ENCODE measurements at regions not wholly inside any gene's neighbourhood (a gene's known extent, or its start where the extent isn't known, plus 50 kb on each side); places are given as distances from the start of the nearest gene placed in this dataset.

DNA sequence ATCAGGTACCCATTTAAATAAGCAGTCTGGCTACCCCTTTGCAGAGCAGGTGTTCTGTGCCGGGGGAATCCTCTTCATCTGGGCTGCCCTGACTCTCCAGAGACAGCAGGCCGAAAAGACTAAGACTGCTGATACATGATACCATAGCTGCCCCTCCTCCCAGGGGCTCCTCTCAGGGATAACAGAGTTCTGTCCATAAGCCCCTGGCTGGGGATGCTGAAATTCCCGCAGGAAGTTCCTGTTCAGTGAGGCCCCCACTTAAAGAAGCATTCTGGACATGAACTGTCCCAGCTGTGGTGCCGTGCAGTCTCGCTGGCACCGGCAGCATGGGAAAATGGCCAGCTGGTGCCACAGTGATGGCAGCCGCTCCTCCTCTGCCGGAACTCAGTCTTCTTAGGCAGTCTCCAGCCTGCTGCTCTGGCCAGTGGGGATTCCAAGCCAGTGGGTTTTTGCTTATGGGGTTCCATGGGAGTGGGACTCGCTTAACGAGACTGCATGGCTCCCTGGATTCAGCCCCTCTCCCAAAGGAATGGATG lies 1026.2 kb downstream of the NAALADL2 start:
- over 99% methylated on average over 10 of the region's 10 CpGs for WGBS (ENCODE audit: insufficient coverage)
- H3K27me3 Mint-ChIP-seq (ENCODE audit: low read depth in 3 of 3) = no peaks in the 10 kb centered on the region

DNA sequence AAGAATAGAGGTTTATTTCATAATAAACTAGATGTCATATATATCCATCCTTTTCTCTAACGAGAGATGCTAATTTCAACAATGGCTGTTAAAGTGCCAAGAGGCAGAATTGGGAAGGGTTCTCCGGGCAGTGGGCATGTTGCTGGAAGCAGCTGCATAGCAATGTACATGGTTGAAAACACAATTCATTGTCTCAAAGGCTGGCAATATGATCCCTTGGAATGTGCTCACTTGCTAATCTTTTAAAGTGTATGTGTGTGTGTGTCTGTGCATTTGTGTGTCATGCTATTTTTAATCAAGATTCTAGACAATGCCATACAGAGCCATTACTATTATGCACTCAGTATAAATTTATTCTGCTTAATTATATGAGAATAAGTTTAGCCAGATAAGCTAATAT lies 1020.3 kb downstream of the NAALADL2 start:
- Mint-ChIP-seq H3K27ac (no peak overlapping the region), H3K4me3 (no peak overlapping the region), H3K9me3 (peaks cover 6 to 18% (median 10%) of the 10 kb centered on the region in 7 donors), H3K4me1 (no peaks in the 10 kb centered on the region), H3K27me3 (ENCODE audit: low read depth in 3 of 3) (no peaks in the 10 kb centered on the region), H3K36me3 (no peaks in the 10 kb centered on the region)
- intact Hi-C loops (cut with micrococcal nuclease) = no loop called here
- no peaks in the 10 kb centered on the region for H3K79me2 ChIP-seq (ENCODE audit: insufficient read depth, low read length)
- 100% methylated on average over 1 of the region's 2 CpGs for WGBS (ENCODE audit: insufficient coverage)
- no peaks in the 10 kb centered on the region for H4K20me1 ChIP-seq (ENCODE audit: insufficient read depth, low read length)
- H3K9ac ChIP-seq (ENCODE audit: insufficient read depth, low read length, poor library complexity, severe bottlenecking) = no peak overlapping the region
- H3K4me1 ChIP-seq (ENCODE audit: control insufficient read depth in 1 of 2, insufficient read depth in 2 of 2, low read length in 2 of 2) = no peaks in the 10 kb centered on the region
- TF ChIP-seq, protein P1, sequence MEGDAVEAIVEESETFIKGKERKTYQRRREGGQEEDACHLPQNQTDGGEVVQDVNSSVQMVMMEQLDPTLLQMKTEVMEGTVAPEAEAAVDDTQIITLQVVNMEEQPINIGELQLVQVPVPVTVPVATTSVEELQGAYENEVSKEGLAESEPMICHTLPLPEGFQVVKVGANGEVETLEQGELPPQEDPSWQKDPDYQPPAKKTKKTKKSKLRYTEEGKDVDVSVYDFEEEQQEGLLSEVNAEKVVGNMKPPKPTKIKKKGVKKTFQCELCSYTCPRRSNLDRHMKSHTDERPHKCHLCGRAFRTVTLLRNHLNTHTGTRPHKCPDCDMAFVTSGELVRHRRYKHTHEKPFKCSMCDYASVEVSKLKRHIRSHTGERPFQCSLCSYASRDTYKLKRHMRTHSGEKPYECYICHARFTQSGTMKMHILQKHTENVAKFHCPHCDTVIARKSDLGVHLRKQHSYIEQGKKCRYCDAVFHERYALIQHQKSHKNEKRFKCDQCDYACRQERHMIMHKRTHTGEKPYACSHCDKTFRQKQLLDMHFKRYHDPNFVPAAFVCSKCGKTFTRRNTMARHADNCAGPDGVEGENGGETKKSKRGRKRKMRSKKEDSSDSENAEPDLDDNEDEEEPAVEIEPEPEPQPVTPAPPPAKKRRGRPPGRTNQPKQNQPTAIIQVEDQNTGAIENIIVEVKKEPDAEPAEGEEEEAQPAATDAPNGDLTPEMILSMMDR (IDR thresholded peaks at IDR 0.05) = no peak
- DNase-seq = no peak
- H3K4me2 ChIP-seq (replicated peaks; ENCODE audit: extremely low read depth, low read length, poor library complexity, severe bottlenecking) = no peak overlapping the region
- H3K36me3 ChIP-seq (replicated peaks in 1 of 2; ENCODE audit: control insufficient read depth in 1 of 2, insufficient read depth in 2 of 2, low read length in 2 of 2) = no peaks in the 10 kb centered on the region
- peaks cover 8 to 9% of the 10 kb centered on the region in 2 donors for H3K9me3 ChIP-seq (replicated peaks in 1 of 2; ENCODE audit: control insufficient read depth in 1 of 2, insufficient read depth in 1 of 2, low read length in 2 of 2)
- H2AFZ ChIP-seq (ENCODE audit: insufficient read depth, low read depth, low read length, poor library complexity, severe bottlenecking) = no peak overlapping the region
- H3K4me3 ChIP-seq (replicated peaks in 1 of 3; ENCODE audit: low read depth in 2 of 3, low read length in 3 of 3) = no peak overlapping the region
- H3K27me3 ChIP-seq (ENCODE audit: control insufficient read depth in 2 of 2, insufficient read depth in 2 of 2, low read length in 2 of 2) = no peaks in the 10 kb centered on the region
- H3K27ac ChIP-seq (ENCODE audit: low read depth in 1 of 2, low read length in 2 of 2) = no peak overlapping the region

More for the DNA sequence above, 1026.2 kb downstream of the NAALADL2 start:
- H4K20me1 ChIP-seq (ENCODE audit: insufficient read depth, low read length) = no peaks in the 10 kb centered on the region
- Mint-ChIP-seq H3K4me1 (no peaks in the 10 kb centered on the region), H3K4me3 (no peak overlapping the region), H3K27ac (no peak overlapping the region), H3K36me3 (no peaks in the 10 kb centered on the region), H3K9me3 (peaks cover 14 to 25% (median 19%) of the 10 kb centered on the region in 7 donors)
- no peaks in the 10 kb centered on the region for H3K27me3 ChIP-seq (ENCODE audit: control insufficient read depth in 2 of 2, insufficient read depth in 2 of 2, low read length in 2 of 2)
- H3K9me3 ChIP-seq (replicated peaks in 1 of 2; ENCODE audit: control insufficient read depth in 1 of 2, insufficient read depth in 1 of 2, low read length in 2 of 2) = peaks cover 21 to 35% of the 10 kb centered on the region in 2 donors
- no peak overlapping the region for H3K9ac ChIP-seq (ENCODE audit: insufficient read depth, low read length, poor library complexity, severe bottlenecking)
- H3K4me2 ChIP-seq (replicated peaks; ENCODE audit: extremely low read depth, low read length, poor library complexity, severe bottlenecking) = no peak overlapping the region
- no peak overlapping the region for H3K27ac ChIP-seq (ENCODE audit: low read depth in 1 of 2, low read length in 2 of 2)
- H2AFZ ChIP-seq (ENCODE audit: insufficient read depth, low read depth, low read length, poor library complexity, severe bottlenecking) = no peak overlapping the region
- TF ChIP-seq, protein P1 (IDR thresholded peaks at IDR 0.05) = no peak
- H3K79me2 ChIP-seq (ENCODE audit: insufficient read depth, low read length) = no peaks in the 10 kb centered on the region
- intact Hi-C loops (cut with micrococcal nuclease) = no loop called here
- H3K4me3 ChIP-seq (replicated peaks in 1 of 3; ENCODE audit: low read depth in 2 of 3, low read length in 3 of 3) = no peak overlapping the region
- DNase-seq = no peak
- no peaks in the 10 kb centered on the region for H3K4me1 ChIP-seq (ENCODE audit: control insufficient read depth in 1 of 2, insufficient read depth in 2 of 2, low read length in 2 of 2)
- H3K36me3 ChIP-seq (replicated peaks in 1 of 2; ENCODE audit: control insufficient read depth in 1 of 2, insufficient read depth in 2 of 2, low read length in 2 of 2) = no peaks in the 10 kb centered on the region
